ENCODE measurements at regions not wholly inside any gene's neighbourhood (a gene's known extent, or its start where the extent isn't known, plus 50 kb on each side); places are given as distances from the start of the nearest gene placed in this dataset.

- TF ChIP-seq CTCF (IDR thresholded peaks at IDR 0.05 in 2 of 3, conservative IDR thresholded peaks at IDR 0.05 in 1 of 3; ENCODE audit: borderline replicate concordance in 1 of 3, insufficient read depth in 1 of 3, low read depth in 2 of 3, low read length in 2 of 3) (no peak), JUND (IDR thresholded peaks at IDR 0.05) (no peak), SP1 (IDR thresholded peaks at IDR 0.05; ENCODE audit: low read depth) (no peak), FOSL1 (IDR thresholded peaks at IDR 0.05; ENCODE audit: low read depth) (no peak), POLR2AphosphoS5 (IDR thresholded peaks at IDR 0.05; ENCODE audit: low read depth, low read length) (no peak), POLR2A (IDR thresholded peaks at IDR 0.05; ENCODE audit: borderline replicate concordance, extremely low read depth, insufficient read depth, insufficient read length) (no peak), ZFX (IDR thresholded peaks at IDR 0.05) (no peak), EZH2 (IDR thresholded peaks at IDR 0.05) (no peak), EZH2phosphoT487 (IDR thresholded peaks at IDR 0.05; ENCODE audit: borderline replicate concordance) (no peak), ZNF274 (IDR thresholded peaks at IDR 0.05; ENCODE audit: low read depth, low read length) (no peak), YY1 (IDR thresholded peaks at IDR 0.05; ENCODE audit: extremely low read depth, insufficient replicate concordance, low read depth, low read length) (no peak)
- TF ChIP-seq, protein P1, sequence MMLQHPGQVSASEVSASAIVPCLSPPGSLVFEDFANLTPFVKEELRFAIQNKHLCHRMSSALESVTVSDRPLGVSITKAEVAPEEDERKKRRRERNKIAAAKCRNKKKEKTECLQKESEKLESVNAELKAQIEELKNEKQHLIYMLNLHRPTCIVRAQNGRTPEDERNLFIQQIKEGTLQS (IDR thresholded peaks at IDR 0.05), result no peak
Measured at GRCh38 chrX:20362268-20363267, 95.9 kb upstream of the RPS6KA3 start.
